Muscle of leg (tissue), 3 donors: ENCODE measurements at regions not wholly inside any gene's neighbourhood (a gene's known extent, or its start where the extent isn't known, plus 50 kb on each side); places are given as distances from the start of the nearest gene placed in this dataset.

Source experiments
- DNase-seq: peaks from one replicate; pipeline ENCODE4 v3.0.0; 2013
- H3K27ac ChIP-seq: one replicate; pipeline ENCODE4 v1.5.1; 2013; ENCODE audit warnings: mild to moderate bottlenecking, low read length, control low read depth
- H3K27me3 ChIP-seq: one replicate; pipeline ENCODE4 v1.6.1; 2013; ENCODE audit warnings: low read length; ENCODE audit not compliant: control insufficient read depth, insufficient read depth
- H3K36me3 ChIP-seq: one replicate; pipeline ENCODE4 v1.6.1; 2013; ENCODE audit warnings: low read length; ENCODE audit not compliant: control insufficient read depth, insufficient read depth
- H3K4me1 ChIP-seq: one replicate; pipeline ENCODE4 v1.6.1; 2013; ENCODE audit warnings: low read length; ENCODE audit not compliant: control insufficient read depth, insufficient read depth
- H3K4me3 ChIP-seq: one replicate; pipeline ENCODE4 v1.5.1; 2013; ENCODE audit warnings: low read length, control low read depth
- H3K9me3 ChIP-seq: replicated peaks from 2 replicates; pipeline ENCODE4 v1.6.1; 2013; ENCODE audit warnings: low read depth, low read length; ENCODE audit not compliant: control insufficient read depth
- WGBS: methylation state at CpG from one replicate; pipeline ENCODE4 v1.1.5; 2013; ENCODE audit warnings: missing lambda C conversion rate; ENCODE audit not compliant: insufficient coverage; 5-methylcytosine and 5-hydroxymethylcytosine counted together

- H3K9me3 ChIP-seq, result no peaks in the 10 kb centered on the region
- WGBS, result no CpG with 5 or more reads among the region's 2 CpGs
- DNase-seq, result peak; percentile 1
These were observed 334.5 kb downstream of the GASK1B start for GRCh38 chr4:157838366-157838765.

DNA sequence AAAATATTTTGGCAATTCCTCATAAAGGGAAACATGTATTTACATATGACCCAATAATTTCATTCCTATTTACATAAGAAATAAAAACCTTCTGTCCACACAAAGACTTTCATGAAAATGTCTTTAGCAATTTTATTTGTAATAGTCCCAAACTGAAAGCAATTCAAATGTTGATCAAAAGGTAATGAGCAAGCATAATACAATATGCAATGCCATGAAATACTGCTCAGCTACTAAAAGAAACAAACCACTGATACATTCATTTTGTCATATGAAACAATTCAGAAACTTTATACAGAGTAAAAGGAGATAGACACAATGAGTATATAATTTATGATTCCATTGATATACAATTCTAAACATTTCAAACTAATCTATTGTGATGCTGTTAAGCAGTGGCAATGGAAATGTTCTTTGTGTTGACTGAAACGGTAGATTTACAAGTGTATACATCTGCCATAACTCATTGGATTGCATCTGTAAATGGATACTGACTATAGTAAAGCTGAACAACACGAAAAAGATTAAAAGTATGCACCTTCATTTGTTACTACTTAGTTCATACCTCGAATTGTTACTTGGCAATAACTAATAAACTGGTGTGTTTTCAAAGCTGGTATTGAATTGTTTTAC lies 335.6 kb downstream of the GASK1B start:
- no peak overlapping the region for H3K4me3 ChIP-seq
- WGBS, result no CpG with 5 or more reads among the region's 3 CpGs
- H3K27me3 ChIP-seq, result no peaks in the 10 kb centered on the region

More at GRCh38 chr4:157838366-157838765, 334.5 kb downstream of the GASK1B start:
- Histone ChIP-seq H3K27me3 (no peaks in the 10 kb centered on the region), H3K4me1 (no peaks in the 10 kb centered on the region), H3K36me3 (no peaks in the 10 kb centered on the region), H3K27ac (no peak overlapping the region), H3K4me3 (no peak overlapping the region)

DNA sequence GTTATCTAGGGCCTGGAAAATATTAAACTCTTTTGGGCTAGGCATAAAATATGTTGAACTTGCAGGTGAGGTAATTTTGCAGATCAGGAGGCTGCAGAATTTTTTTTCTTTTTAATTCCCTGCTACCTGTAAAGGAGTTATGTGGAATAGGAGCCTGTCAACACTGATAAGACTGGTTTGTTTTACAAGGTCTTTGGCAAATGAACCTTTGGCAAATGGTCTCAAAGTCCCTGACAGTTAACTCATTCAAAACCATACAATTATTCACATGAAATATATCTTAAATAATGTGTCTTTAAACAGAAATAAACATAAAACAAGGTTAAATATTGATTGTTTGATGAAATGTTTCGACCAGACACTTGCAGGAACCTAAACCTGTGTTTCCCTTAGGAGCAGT lies 340.2 kb downstream of the GASK1B start:
- H3K27ac ChIP-seq, result no peak overlapping the region
- H3K4me1 ChIP-seq, result no peaks in the 10 kb centered on the region
- no peaks in the 10 kb centered on the region for H3K27me3 ChIP-seq
- H3K36me3 ChIP-seq, result no peaks in the 10 kb centered on the region
- no CpG with 5 or more reads among the region's 1 CpG for WGBS
- no peak for DNase-seq
- H3K9me3 ChIP-seq, result no peaks in the 10 kb centered on the region
- H3K4me3 ChIP-seq, result no peak overlapping the region

More for the DNA sequence above, 335.6 kb downstream of the GASK1B start:
- H3K36me3 ChIP-seq, result no peaks in the 10 kb centered on the region
- no peak overlapping the region for H3K27ac ChIP-seq
- no peak for DNase-seq
- H3K9me3 ChIP-seq, result no peaks in the 10 kb centered on the region
- H3K4me1 ChIP-seq, result no peaks in the 10 kb centered on the region

DNA sequence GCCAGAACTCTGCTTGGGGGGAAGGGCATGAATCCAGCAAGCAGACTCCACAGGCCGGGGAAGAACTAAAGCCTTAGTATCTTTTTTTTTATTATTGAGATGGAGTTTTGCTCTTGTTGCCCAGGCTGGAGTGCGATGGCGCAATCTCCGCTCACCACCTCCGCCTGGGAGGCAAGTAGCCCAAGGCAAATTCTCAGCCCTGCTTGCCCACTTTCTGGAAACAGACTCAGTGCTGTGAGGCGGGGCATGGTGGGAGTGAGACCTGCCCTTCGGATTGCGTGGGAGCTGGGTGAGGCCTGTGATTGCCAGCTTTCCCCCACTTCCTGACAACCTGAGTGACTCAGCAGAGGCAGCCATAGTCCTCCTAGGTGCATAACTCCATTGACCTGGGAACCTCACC lies 348.8 kb downstream of the GASK1B start:
- no peaks in the 10 kb centered on the region for H3K27me3 ChIP-seq
- WGBS, result 93% methylated on average over 7 of the region's 8 CpGs

DNA sequence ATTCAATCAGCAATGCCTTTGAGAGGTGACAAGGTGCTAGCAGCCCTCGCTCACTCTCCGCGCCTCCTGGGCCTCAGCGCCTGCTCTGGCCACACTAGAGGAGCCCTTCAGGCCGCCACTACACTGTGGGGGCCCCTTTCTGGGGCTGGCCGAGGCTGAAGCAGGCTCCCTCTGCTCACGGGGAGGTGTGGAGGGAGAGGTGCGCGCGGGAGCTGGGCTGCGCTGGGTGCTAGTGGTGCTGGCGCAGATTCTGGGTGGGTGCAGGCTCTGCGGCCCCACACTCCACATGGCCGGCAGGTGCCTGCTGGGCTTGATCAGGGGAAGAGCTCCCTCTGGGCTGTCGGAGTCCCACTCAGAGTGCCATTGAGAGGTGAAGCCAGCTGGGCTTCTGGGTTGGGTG lies 351.0 kb downstream of the GASK1B start:
- H3K36me3 ChIP-seq, result no peaks in the 10 kb centered on the region
- no peaks in the 10 kb centered on the region for H3K27me3 ChIP-seq
- WGBS, result 88% methylated on average over 8 of the region's 15 CpGs
- H3K4me1 ChIP-seq, result no peaks in the 10 kb centered on the region
- no peak overlapping the region for H3K27ac ChIP-seq
- H3K4me3 ChIP-seq, result no peak overlapping the region
- H3K9me3 ChIP-seq, result peaks cover 2% of the 10 kb centered on the region
- no peak for DNase-seq

More for the DNA sequence above, 348.8 kb downstream of the GASK1B start:
- Histone ChIP-seq H3K9me3 (peaks cover 2% of the 10 kb centered on the region), H3K36me3 (no peaks in the 10 kb centered on the region), H3K4me3 (no peak overlapping the region), H3K27ac (no peak overlapping the region), H3K4me1 (no peaks in the 10 kb centered on the region)
- DNase-seq, result no peak

- Histone ChIP-seq H3K4me3 (no peak overlapping the region), H3K27ac (no peak overlapping the region), H3K9me3 (peaks cover 2% of the 10 kb centered on the region), H3K36me3 (no peaks in the 10 kb centered on the region), H3K27me3 (no peaks in the 10 kb centered on the region), H3K4me1 (no peaks in the 10 kb centered on the region)
- DNase-seq, result no peak
- 84% methylated on average over 19 of the region's 20 CpGs for WGBS
These were observed 352.9 kb downstream of the GASK1B start for GRCh38 chr4:157819693-157820464.

DNA sequence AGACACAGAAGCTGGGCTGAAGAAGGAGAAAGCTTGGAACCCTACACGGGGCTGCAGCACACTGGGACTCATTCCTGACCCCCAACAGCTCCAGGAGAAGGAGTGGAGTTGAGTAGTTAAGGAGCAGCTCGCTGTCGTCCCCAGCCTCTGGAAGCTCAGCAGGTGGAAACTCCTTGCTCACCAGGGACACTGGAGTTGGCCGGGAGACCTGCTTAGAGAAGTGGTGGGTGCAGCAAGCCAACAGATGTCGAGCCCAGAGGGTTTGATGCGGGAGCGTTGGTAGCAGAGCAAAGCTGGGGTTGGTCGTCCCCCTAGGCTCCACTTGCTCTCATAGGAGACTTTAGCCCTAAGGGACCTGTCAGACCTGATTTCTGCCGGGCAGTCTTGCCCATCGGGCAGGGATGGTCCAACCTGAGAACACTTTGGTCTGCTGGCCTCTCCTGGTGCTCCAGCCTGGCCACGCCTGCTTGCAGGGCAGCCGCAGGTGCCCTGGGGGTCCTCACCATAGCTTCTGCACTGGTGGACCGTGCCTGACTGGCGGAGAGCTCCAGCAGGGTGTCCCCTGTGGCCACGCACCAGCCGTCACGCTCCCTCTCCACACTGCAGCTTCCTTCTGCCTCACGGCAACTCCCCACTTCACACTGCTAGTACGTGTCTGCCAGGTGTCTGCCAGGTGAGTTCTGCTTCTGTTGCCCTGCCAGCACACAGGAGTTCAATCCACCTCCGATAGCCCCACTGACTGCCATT lies 353.7 kb downstream of the GASK1B start:
- no peak for DNase-seq
- H3K36me3 ChIP-seq, result no peaks in the 10 kb centered on the region
- WGBS, result 88% methylated on average over 19 of the region's 20 CpGs
- no peaks in the 10 kb centered on the region for H3K27me3 ChIP-seq
- no peak overlapping the region for H3K4me3 ChIP-seq
- H3K4me1 ChIP-seq, result no peaks in the 10 kb centered on the region
- no peak overlapping the region for H3K27ac ChIP-seq
- H3K9me3 ChIP-seq, result peaks cover 2% of the 10 kb centered on the region

DNA sequence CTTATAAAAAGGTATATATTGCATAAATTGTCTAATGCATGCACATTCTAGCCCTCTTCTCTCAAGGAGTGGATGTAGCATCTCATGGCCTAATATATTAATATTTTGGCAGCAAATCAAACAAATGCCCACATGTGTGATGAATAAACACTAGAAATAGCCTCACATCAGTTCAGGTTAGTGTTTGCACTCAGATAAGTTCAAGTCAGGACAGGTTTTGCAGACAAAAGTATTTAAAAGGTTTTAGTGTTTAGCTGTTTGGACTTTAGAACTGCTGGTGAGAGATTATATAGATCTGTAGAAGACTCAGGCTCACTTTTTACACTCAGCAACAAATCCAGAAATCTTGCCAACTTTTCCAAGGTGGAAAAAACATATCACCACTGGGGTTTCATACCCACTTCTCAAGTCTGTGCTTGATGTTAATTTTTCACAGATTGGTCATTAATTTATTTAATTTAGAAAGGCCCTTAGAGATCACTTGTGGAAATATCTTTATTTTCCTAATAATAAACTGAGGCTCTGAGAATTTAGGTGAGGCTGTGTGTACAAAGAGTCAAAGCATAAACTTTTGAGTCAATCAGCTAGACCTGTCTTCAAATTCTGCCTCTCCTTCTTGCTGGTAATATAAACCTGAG lies 362.6 kb downstream of the GASK1B start:
- no peaks in the 10 kb centered on the region for H3K4me1 ChIP-seq
- no peaks in the 10 kb centered on the region for H3K9me3 ChIP-seq
- no peak for DNase-seq
- no peak overlapping the region for H3K4me3 ChIP-seq
- H3K36me3 ChIP-seq, result no peaks in the 10 kb centered on the region
- no peaks in the 10 kb centered on the region for H3K27me3 ChIP-seq
- no peak overlapping the region for H3K27ac ChIP-seq

GRCh38 chr4:157808796-157809383 lies 363.9 kb downstream of the GASK1B start:
- no peak for DNase-seq
- Histone ChIP-seq H3K27ac (no peak overlapping the region), H3K4me3 (no peak overlapping the region), H3K4me1 (no peaks in the 10 kb centered on the region), H3K36me3 (no peaks in the 10 kb centered on the region), H3K9me3 (no peaks in the 10 kb centered on the region), H3K27me3 (no peaks in the 10 kb centered on the region)
- WGBS, result 47% methylated on average over 3 of the region's 6 CpGs
